B cell (primary cell): ENCODE measurements at regions not wholly inside any gene's neighbourhood (a gene's known extent, or its start where the extent isn't known, plus 50 kb on each side); places are given as distances from the start of the nearest gene placed in this dataset.

ENCODE experiments used
- ATAC-seq: fragments of 200-7000 bp; cut with Tn5 transposase; one replicate; pipeline ENCODE4 v1.10.0; 2021; ENCODE audit warnings: low read depth, mild to moderate bottlenecking, moderate number of reproducible peaks, moderate library complexity
- CTCF ChIA-PET: fragments of 350-600 bp; sonication (Branson Sonifier 250); formaldehyde crosslinking; loops from one replicate; lab custom pipeline; 2021; ENCODE audit warnings: antibody characterized with exemption, inconsistent platforms; lab: Charles Lee
- POLR2A ChIA-PET: fragments of 350-600 bp; sonication (Branson Sonifier 250); formaldehyde crosslinking; loops from one replicate; lab custom pipeline; 2021; ENCODE audit warnings: antibody characterized with exemption; lab: Charles Lee
- DNase-seq: peaks from one replicate; pipeline ENCODE4 v3.0.0; 2013
- H2AFZ ChIP-seq: 2 replicates; pipeline ENCODE4 v1.6.1; 2012; ENCODE audit warnings: mild to moderate bottlenecking, low read depth, low read length; ENCODE audit not compliant: insufficient read depth, poor library complexity, severe bottlenecking
- H3K27ac ChIP-seq, 2 donors: 1 replicate in 1 of 2; 2 replicates in 1 of 2; pipeline ENCODE4 v1.5.1; 2012 to 2013; ENCODE audit warnings: low read length in 2 of 2, mild to moderate bottlenecking in 2 of 2, moderate library complexity in 1 of 2
- H3K27me3 ChIP-seq, 4 experiments: fragments of 200-600 bp in 1 of 4; sonication (generic) in 1 of 4; replicated peaks in 1 of 4; 1 replicate in 2 of 4; 2 replicates in 2 of 4; pipeline versions ENCODE4 v1.6.1 to v1.7.0; 2013 to 2016; ENCODE audit warnings: low read length in 3 of 4, mild to moderate bottlenecking in 2 of 4, mixed read lengths in 1 of 4, moderate library complexity in 1 of 4; ENCODE audit not compliant: insufficient read depth in 4 of 4, control insufficient read depth in 3 of 4; ENCODE audit errors: control extremely low read depth in 1 of 4
- H3K36me3 ChIP-seq, 2 experiments: replicated peaks in 1 of 2; 1 replicate in 1 of 2; 2 replicates in 1 of 2; pipeline versions ENCODE4 v1.6.1 to v1.7.1; 2013; ENCODE audit warnings: low read length in 1 of 2; ENCODE audit not compliant: insufficient read depth in 2 of 2, control insufficient read depth in 1 of 2; ENCODE audit errors: control extremely low read depth in 1 of 2, extremely low read depth in 1 of 2
- H3K4me1 ChIP-seq, 2 donors: fragments of 200-600 bp in 1 of 2; sonication (generic) in 1 of 2; 1 replicate in 1 of 2; 2 replicates in 1 of 2; pipeline versions ENCODE4 v1.5.1 to v1.6.1; 2013 to 2017; ENCODE audit warnings: low read length in 2 of 2; ENCODE audit not compliant: control insufficient read depth in 2 of 2, insufficient read depth in 2 of 2
- H3K4me2 ChIP-seq: replicated peaks from 2 replicates; pipeline ENCODE3; 2012; ENCODE audit warnings: mild to moderate bottlenecking, low read depth, low read length; ENCODE audit not compliant: poor library complexity, severe bottlenecking
- H3K4me3 ChIP-seq, 5 experiments: fragments of 200-600 bp in 1 of 5; sonication (generic) in 1 of 5; 1 replicate in 3 of 5; 2 replicates in 2 of 5; pipeline versions ENCODE4 v1.5.1 to v1.7.0; 2011 to 2016; ENCODE audit warnings: low read length in 4 of 5, mild to moderate bottlenecking in 4 of 5, low read depth in 2 of 5, control low read depth in 1 of 5, moderate library complexity in 1 of 5; ENCODE audit not compliant: insufficient read depth in 1 of 5; ENCODE audit errors: control extremely low read depth in 1 of 5, extremely low read depth in 1 of 5
- H3K79me2 ChIP-seq: fragments of 200-600 bp; sonication (generic); one replicate; pipeline ENCODE4 v1.6.0; 2016; ENCODE audit warnings: low read length; ENCODE audit not compliant: control insufficient read depth, insufficient read depth
- H3K9ac ChIP-seq: fragments of 200-600 bp; sonication (generic); 2 replicates; pipeline ENCODE4 v1.6.1; 2017; ENCODE audit warnings: mild to moderate bottlenecking, low read length, moderate library complexity
- H3K9me3 ChIP-seq, 3 donors: one replicate each; pipeline versions ENCODE4 v1.6.1 to v1.7.1; 2013; ENCODE audit warnings: low read length in 2 of 3; ENCODE audit not compliant: control insufficient read depth in 2 of 3, insufficient read depth in 1 of 3; ENCODE audit errors: control extremely low read depth in 1 of 3
- H4K20me1 ChIP-seq: 2 replicates; pipeline ENCODE4 v1.6.0; 2012; ENCODE audit warnings: mild to moderate bottlenecking, low read length; ENCODE audit not compliant: insufficient read depth, control insufficient read depth, poor library complexity, severe bottlenecking
- H3K27ac Mint-ChIP-seq: one replicate; pipeline ENCODE4 v1.8.0; 2021; ENCODE audit warnings: mixed read lengths
- H3K27me3 Mint-ChIP-seq: one replicate; pipeline ENCODE4 v1.8.0; 2021; ENCODE audit warnings: mixed read lengths
- H3K4me1 Mint-ChIP-seq: one replicate; pipeline ENCODE4 v1.8.0; 2021; ENCODE audit warnings: mixed read lengths
- H3K4me3 Mint-ChIP-seq: one replicate; pipeline ENCODE4 v1.8.0; 2021; ENCODE audit warnings: mixed read lengths
- H3K9me3 Mint-ChIP-seq: one replicate; pipeline ENCODE4 v1.8.0; 2022; ENCODE audit warnings: mixed read lengths; ENCODE audit not compliant: insufficient read depth
- CTCF ChIP-seq: fragments of 200-600 bp; IDR thresholded peaks from one replicate; pipeline ENCODE4 v1.8.0; 2022; ENCODE audit warnings: antibody characterized with exemption, mild to moderate bottlenecking
- EZH2 ChIP-seq: IDR thresholded peaks from 2 replicates; pipeline ENCODE4 v1.6.1; 2012; ENCODE audit warnings: borderline replicate concordance, low read depth, mild to moderate bottlenecking, moderate library complexity, low read length; ENCODE audit not compliant: insufficient read depth, poor library complexity, severe bottlenecking
- WGBS: methylation state at CpG from one replicate; pipeline ENCODE4 v1.1.5; 2013; ENCODE audit warnings: missing lambda C conversion rate; ENCODE audit not compliant: insufficient coverage; 5-methylcytosine and 5-hydroxymethylcytosine counted together
- intact Hi-C: fragments of 100-400 bp; cut with micrococcal nuclease; formaldehyde crosslinking; loops from one replicate; pipeline ENCODE4 v1.10.0; 2022

GRCh38 chr2:75251896-75252295, 52.6 kb upstream of the TACR1 start:
- Histone ChIP-seq H3K27me3 (no peaks in the 10 kb centered on the region), H3K4me1 (no peaks in the 10 kb centered on the region), H3K9ac (no peak overlapping the region), H4K20me1 (no peaks in the 10 kb centered on the region), H3K79me2 (no peaks in the 10 kb centered on the region), H3K4me2 (no peak overlapping the region), H3K4me3 (no peak overlapping the region), H3K27ac (no peak overlapping the region), H3K36me3 (no peaks in the 10 kb centered on the region), H3K9me3 (peaks cover 9 to 11% (median 10%) of the 10 kb centered on the region in 3 donors), H2AFZ (no peak overlapping the region)
- H3K4me3 Mint-ChIP-seq: no peak overlapping the region
- WGBS: no CpG with 5 or more reads among the region's 3 CpGs
- peaks cover 4% of the 10 kb centered on the region for H3K9me3 Mint-ChIP-seq
- no peak for ATAC-seq
- H3K27ac Mint-ChIP-seq: no peak overlapping the region
- CTCF ChIA-PET: no interaction called here
- no peaks in the 10 kb centered on the region for H3K27me3 Mint-ChIP-seq
- peaks cover 5% of the 10 kb centered on the region for H3K4me1 Mint-ChIP-seq
- no peak for DNase-seq
- POLR2A ChIA-PET: no interaction called here
- TF ChIP-seq CTCF (no peak), EZH2 (no peak)
- intact Hi-C loops: no loop called here
